Stimulated activated CD4-positive, alpha-beta T cell treated with anti-CD3 and anti-CD28 coated beads, Interleukin-4, amount 100 ng/mL, for 4 hours (primary cell): ENCODE measurements at regions not wholly inside any gene's neighbourhood (a gene's known extent, or its start where the extent isn't known, plus 50 kb on each side); places are given as distances from the start of the nearest gene placed in this dataset.

Source experiments
- DNase-seq, 2 experiments: peaks; one replicate each; pipeline ENCODE4 v3.0.0-alpha.2; 2020

GRCh38 chr3:27865731-27866130 is 143.6 kb upstream of the EOMES start:
- no peak for DNase-seq

GRCh38 chr3:27869152-27869551 is 147.0 kb upstream of the EOMES start:
- DNase-seq: no peak

GRCh38 chr3:27877061-27878013 is 155.2 kb upstream of the EOMES start:
- DNase-seq: no peak

- no peak for DNase-seq
Observed at GRCh38 chr3:27878014-27878383, 155.9 kb upstream of the EOMES start.

GRCh38 chr3:27880969-27881892 is 159.1 kb upstream of the EOMES start:
- DNase-seq: no peak

GRCh38 chr3:27883266-27883665 is 161.1 kb upstream of the EOMES start:
- no peak for DNase-seq

- no peak for DNase-seq
Observed at GRCh38 chr3:27885641-27886040, 163.5 kb upstream of the EOMES start.

GRCh38 chr3:27888562-27888961 is 166.4 kb upstream of the EOMES start:
- DNase-seq: no peak

GRCh38 chr3:27889745-27890144 is 167.6 kb upstream of the EOMES start:
- DNase-seq: no peak

GRCh38 chr3:27900316-27900715 is 178.2 kb upstream of the EOMES start:
- peak in 1 of 2 experiments; percentile 43 for DNase-seq

GRCh38 chr3:27903446-27903845 is 181.3 kb upstream of the EOMES start:
- no peak for DNase-seq

- no peak for DNase-seq
Observed at GRCh38 chr3:27905625-27906024, 183.5 kb upstream of the EOMES start.

GRCh38 chr3:27907148-27907547 is 185.0 kb upstream of the EOMES start:
- DNase-seq: no peak

- no peak for DNase-seq
Observed at GRCh38 chr3:27907929-27908328, 185.8 kb upstream of the EOMES start.

- no peak for DNase-seq
Observed at GRCh38 chr3:27910456-27910855, 188.3 kb upstream of the EOMES start.

- no peak for DNase-seq
Observed at GRCh38 chr3:27914199-27914598, 192.1 kb upstream of the EOMES start.

- no peak for DNase-seq
Observed at GRCh38 chr3:27923349-27924068, 201.4 kb upstream of the EOMES start.

GRCh38 chr3:27927882-27928281 is 205.8 kb upstream of the EOMES start:
- no peak for DNase-seq

- DNase-seq: no peak
Observed at GRCh38 chr3:27930052-27930602, 208.0 kb upstream of the EOMES start.

- no peak for DNase-seq
Observed at GRCh38 chr3:27935492-27935891, 213.4 kb upstream of the EOMES start.

- DNase-seq: no peak
Observed at GRCh38 chr3:27939521-27939920, 217.4 kb upstream of the EOMES start.

GRCh38 chr3:27939940-27940339 is 217.8 kb upstream of the EOMES start:
- no peak for DNase-seq

- no peak for DNase-seq
Observed at GRCh38 chr3:27943106-27943505, 221.0 kb upstream of the EOMES start.
